Endothelial cell of umbilical vein (primary cell): ENCODE measurements at regions not wholly inside any gene's neighbourhood (a gene's known extent, or its start where the extent isn't known, plus 50 kb on each side); places are given as distances from the start of the nearest gene placed in this dataset.

Source experiments
- CTCF ChIP-seq, 2 donors: IDR thresholded peaks; 1 replicate in 1 of 2; 2 replicates in 1 of 2; pipeline ENCODE4 v1.5.1; 2011; ENCODE audit warnings: low read length in 2 of 2, mild to moderate bottlenecking in 2 of 2, moderate library complexity in 2 of 2, control low read depth in 1 of 2, inconsistent platforms in 1 of 2, low read depth in 1 of 2; ENCODE audit not compliant: insufficient read depth in 1 of 2; ENCODE audit errors: extremely low read depth in 1 of 2
- EZH2 ChIP-seq: IDR thresholded peaks from 2 replicates; pipeline ENCODE4 v1.6.1; 2012; ENCODE audit warnings: borderline replicate concordance, low read depth, mild to moderate bottlenecking, moderate library complexity, low read length, inconsistent platforms; ENCODE audit not compliant: severe bottlenecking
- MYC ChIP-seq: IDR thresholded peaks from one replicate; pipeline ENCODE4 v1.6.1; 2011; ENCODE audit warnings: mild to moderate bottlenecking, low read depth, low read length

GRCh38 chr5:148903587-148903986, 77.2 kb downstream of the ADRB2 start:
- TF ChIP-seq CTCF (IDR thresholded peaks at IDR 0.05; ENCODE audit: extremely low read depth in 1 of 2, insufficient read depth in 1 of 2, low read depth in 1 of 2, low read length in 2 of 2) (no peak), EZH2 (no peak), MYC (no peak)
